Caco-2 (cell line): ENCODE measurements at regions not wholly inside any gene's neighbourhood (a gene's known extent, or its start where the extent isn't known, plus 50 kb on each side); places are given as distances from the start of the nearest gene placed in this dataset.

Source experiments
- BruUV-seq: library from RNA; stranded (reverse); fragments of 400-500 nt; replicated peaks from 2 replicates; lab custom pipeline; 2021; lab: Mats Ljungman, UMichigan
- CTCF ChIA-PET: fragments of 300-600 bp; sonication (Branson Sonifier 250); formaldehyde crosslinking; loops from one replicate; lab custom pipeline; 2022; ENCODE audit warnings: antibody characterized with exemption; lab: Charles Lee
- POLR2A ChIA-PET: fragments of 300-600 bp; sonication (Branson Sonifier 250); formaldehyde crosslinking; loops from one replicate; lab custom pipeline; 2022; ENCODE audit warnings: antibody characterized with exemption; lab: Charles Lee
- DNase-seq, 2 experiments: peaks; one replicate each; pipeline versions ENCODE4 v3.0.0 to v3.0.0-alpha.2; 2020 to 2022
- H3K27me3 ChIP-seq: replicated peaks from 2 replicates; pipeline ENCODE4 v1.6.0; 2011; ENCODE audit warnings: low read length; ENCODE audit not compliant: control insufficient read depth, insufficient read depth
- H3K36me3 ChIP-seq: 2 replicates; pipeline ENCODE4 v1.5.1; 2011; ENCODE audit warnings: low read length; ENCODE audit not compliant: control insufficient read depth, insufficient read depth
- H3K4me1 ChIP-seq: fragments of 250-450 bp; sonication (Bioruptor Pico); 2 replicates; pipeline ENCODE4 v1.5.1; 2020; ENCODE audit warnings: mild to moderate bottlenecking
- H3K4me3 ChIP-seq: 2 replicates; pipeline ENCODE4 v1.5.1; 2011; ENCODE audit warnings: low read depth, mild to moderate bottlenecking, control low read depth, low read length
- H3K9me3 ChIP-seq: fragments of 250-450 bp; sonication (Bioruptor Pico); 2 replicates; pipeline ENCODE4 v1.5.1; 2020; ENCODE audit warnings: mild to moderate bottlenecking, moderate library complexity
- H3K27ac Mint-ChIP-seq: one replicate; pipeline ENCODE4 v1.8.0; 2022; ENCODE audit warnings: mixed read lengths; ENCODE audit not compliant: unreplicated experiment
- H3K27me3 Mint-ChIP-seq: one replicate; pipeline ENCODE4 v1.8.0; 2022; ENCODE audit warnings: mixed read lengths; ENCODE audit not compliant: insufficient read depth, unreplicated experiment
- H3K36me3 Mint-ChIP-seq: one replicate; pipeline ENCODE4 v1.8.0; 2022; ENCODE audit warnings: mild to moderate bottlenecking, mixed read lengths; ENCODE audit not compliant: insufficient read depth, unreplicated experiment
- H3K4me1 Mint-ChIP-seq: one replicate; pipeline ENCODE4 v1.8.0; 2022; ENCODE audit warnings: low read depth, mixed read lengths; ENCODE audit not compliant: unreplicated experiment
- H3K4me3 Mint-ChIP-seq: one replicate; pipeline ENCODE4 v1.8.0; 2022; ENCODE audit warnings: mild to moderate bottlenecking, moderate library complexity, mixed read lengths; ENCODE audit not compliant: unreplicated experiment
- H3K9me3 Mint-ChIP-seq: one replicate; pipeline ENCODE4 v1.8.0; 2022; ENCODE audit warnings: mixed read lengths; ENCODE audit not compliant: unreplicated experiment
- CTCF ChIP-seq, 2 experiments: fragments of 200-600 bp in 1 of 2; IDR thresholded peaks; 1 replicate in 1 of 2; 2 replicates in 1 of 2; pipeline versions ENCODE4 v1.5.1 to v1.8.0; 2011 to 2022; ENCODE audit warnings: antibody characterized with exemption in 1 of 2, control low read depth in 1 of 2, inconsistent platforms in 1 of 2, low read depth in 1 of 2, low read length in 1 of 2, mild to moderate bottlenecking in 1 of 2, moderate library complexity in 1 of 2; ENCODE audit not compliant: insufficient read depth in 1 of 2, severe bottlenecking in 1 of 2, unreplicated experiment in 1 of 2
- intact Hi-C: fragments of 100-400 bp; cut with micrococcal nuclease; formaldehyde crosslinking; loops from one replicate; pipeline ENCODE4 v1.10.0; 2022; ENCODE audit not compliant: unreplicated experiment

GRCh38 chr6:155993240-155993639, 537.6 kb upstream of the NOX3 start:
- no peak for TF ChIP-seq CTCF (IDR thresholded peaks at IDR 0.05; ENCODE audit: insufficient read depth in 1 of 2, low read depth in 1 of 2, low read length in 1 of 2, severe bottlenecking in 1 of 2, unreplicated experiment in 1 of 2)
- POLR2A ChIA-PET, result no interaction called here
- H3K9me3 Mint-ChIP-seq, result no peaks in the 10 kb centered on the region
- H3K9me3 ChIP-seq, result no peaks in the 10 kb centered on the region
- H3K27me3 ChIP-seq, result no peaks in the 10 kb centered on the region
- H3K4me3 Mint-ChIP-seq, result no peak overlapping the region
- no TSS peak for BruUV-seq
- CTCF ChIA-PET, result no interaction called here
- H3K4me1 ChIP-seq, result no peaks in the 10 kb centered on the region
- no peak overlapping the region for H3K27ac Mint-ChIP-seq
- DNase-seq, result no peak
- H3K4me3 ChIP-seq, result no peak overlapping the region
- peaks cover 9% of the 10 kb centered on the region for H3K27me3 Mint-ChIP-seq
- H3K4me1 Mint-ChIP-seq, result no peaks in the 10 kb centered on the region
- intact Hi-C loops, result no loop called here
- H3K36me3 ChIP-seq, result no peaks in the 10 kb centered on the region
- H3K36me3 Mint-ChIP-seq, result no peaks in the 10 kb centered on the region

DNA sequence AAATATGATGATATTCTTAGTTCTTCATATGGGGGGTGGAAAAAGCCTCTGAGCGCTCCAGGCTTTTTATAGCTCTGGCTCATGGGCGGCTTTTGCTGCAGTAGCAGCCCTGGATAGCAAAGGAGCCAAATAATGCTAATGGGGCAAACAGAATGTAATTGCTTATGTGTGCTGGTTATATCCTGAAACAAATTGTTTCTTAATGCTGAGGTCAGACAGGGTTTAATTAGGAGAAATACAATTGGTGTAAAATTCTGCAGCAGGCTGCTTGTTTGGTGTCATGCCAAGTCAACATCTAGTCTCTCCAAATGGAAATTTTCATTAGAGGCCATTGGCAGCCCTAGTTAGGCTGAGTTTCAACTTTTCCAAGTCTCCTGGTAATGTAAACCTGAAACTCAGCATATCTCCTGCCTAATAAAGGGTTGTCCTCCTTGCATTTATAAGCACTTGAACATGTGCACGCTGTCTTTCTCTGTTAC, 530.1 kb upstream of the NOX3 start:
- Mint-ChIP-seq H3K4me3 (no peak overlapping the region), H3K4me1 (no peaks in the 10 kb centered on the region), H3K9me3 (no peaks in the 10 kb centered on the region), H3K36me3 (no peaks in the 10 kb centered on the region), H3K27me3 (peaks cover 4% of the 10 kb centered on the region), H3K27ac (no peak overlapping the region)
- intact Hi-C loops, result no loop called here
- ChIA-PET CTCF (no interaction called here), POLR2A (no interaction called here)
- H3K36me3 ChIP-seq, result no peaks in the 10 kb centered on the region
- DNase-seq, result no peak
- no peak for TF ChIP-seq CTCF (IDR thresholded peaks at IDR 0.05; ENCODE audit: insufficient read depth in 1 of 2, low read depth in 1 of 2, low read length in 1 of 2, severe bottlenecking in 1 of 2, unreplicated experiment in 1 of 2)
- BruUV-seq, result no TSS peak
- no peaks in the 10 kb centered on the region for H3K27me3 ChIP-seq
- H3K4me3 ChIP-seq, result no peak overlapping the region
- no peaks in the 10 kb centered on the region for H3K4me1 ChIP-seq
- no peaks in the 10 kb centered on the region for H3K9me3 ChIP-seq

DNA sequence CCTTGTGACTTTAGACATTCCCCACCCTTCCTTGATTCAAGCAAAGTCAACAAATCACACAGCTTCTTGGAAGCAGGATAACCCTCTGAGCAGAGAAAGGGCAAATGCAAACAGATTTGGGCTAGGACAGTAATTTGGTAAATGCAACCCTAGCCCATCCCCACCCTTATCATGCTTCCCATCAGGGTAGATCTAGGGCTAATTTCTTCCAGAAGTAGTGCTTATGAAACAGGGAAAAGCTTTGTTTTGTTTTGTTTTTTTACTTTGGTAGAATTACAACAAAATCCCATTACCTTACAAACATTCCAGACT, 525.1 kb upstream of the NOX3 start:
- ChIA-PET CTCF (no interaction called here), POLR2A (no interaction called here)
- intact Hi-C loops, result no loop called here
- TF ChIP-seq CTCF (IDR thresholded peaks at IDR 0.05; ENCODE audit: insufficient read depth in 1 of 2, low read depth in 1 of 2, low read length in 1 of 2, severe bottlenecking in 1 of 2, unreplicated experiment in 1 of 2), result no peak
- Mint-ChIP-seq H3K36me3 (no peaks in the 10 kb centered on the region), H3K4me3 (no peak overlapping the region), H3K9me3 (no peaks in the 10 kb centered on the region), H3K4me1 (no peaks in the 10 kb centered on the region), H3K27ac (no peak overlapping the region), H3K27me3 (peaks cover 2% of the 10 kb centered on the region)
- H3K27me3 ChIP-seq, result no peaks in the 10 kb centered on the region
- no peaks in the 10 kb centered on the region for H3K9me3 ChIP-seq
- H3K4me3 ChIP-seq, result no peak overlapping the region
- H3K4me1 ChIP-seq, result no peaks in the 10 kb centered on the region
- BruUV-seq, result no TSS peak
- DNase-seq, result no peak
- no peaks in the 10 kb centered on the region for H3K36me3 ChIP-seq
